HS-5 (cell line): ENCODE measurements at regions not wholly inside any gene's neighbourhood (a gene's known extent, or its start where the extent isn't known, plus 50 kb on each side); places are given as distances from the start of the nearest gene placed in this dataset.
"Not testable (repeated sequence)": the region's sequence is repeated elsewhere in the genome, so short reads cannot be mapped to it uniquely, and the experiment has no call there.

Experiments
- DNase-seq: peaks from one replicate; pipeline ENCODE4 v3.0.0-alpha.2; 2012; ENCODE audit warnings: low read depth

- DNase-seq, result no peak
Measured at GRCh38 chr18:54662986-54663385, 71.9 kb downstream of the DYNAP start.

DNA sequence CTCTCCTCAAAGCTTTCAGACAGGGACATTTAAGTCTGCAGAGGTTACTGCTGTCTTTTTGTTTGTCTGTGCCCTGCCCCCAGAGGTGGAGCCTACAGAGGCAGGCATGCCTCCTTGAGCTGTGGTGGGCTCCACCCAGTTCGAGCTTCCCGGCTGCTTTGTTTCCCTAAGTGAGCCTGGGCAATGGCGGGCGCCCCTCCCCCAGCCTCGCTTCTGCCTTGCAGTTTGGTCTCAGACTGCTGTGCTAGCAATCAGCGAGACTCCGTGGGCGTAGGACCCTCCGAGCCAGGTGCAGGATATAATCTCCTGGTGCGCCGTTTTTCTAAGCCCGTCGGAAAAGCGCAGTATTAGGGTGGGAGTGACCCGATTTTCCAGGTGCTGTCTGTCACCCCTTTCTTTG is 78.7 kb downstream of the DYNAP start:
- DNase-seq, result not testable (repeated sequence)

- DNase-seq, result peak; percentile 8
Measured at GRCh38 chr18:54671291-54671881, 80.3 kb downstream of the DYNAP start.

- no peak for DNase-seq
Measured at GRCh38 chr18:54672109-54672508, 81.1 kb downstream of the DYNAP start.

GRCh38 chr18:54672846-54673475 is 81.9 kb downstream of the DYNAP start:
- DNase-seq, result peak; percentile 2

DNA sequence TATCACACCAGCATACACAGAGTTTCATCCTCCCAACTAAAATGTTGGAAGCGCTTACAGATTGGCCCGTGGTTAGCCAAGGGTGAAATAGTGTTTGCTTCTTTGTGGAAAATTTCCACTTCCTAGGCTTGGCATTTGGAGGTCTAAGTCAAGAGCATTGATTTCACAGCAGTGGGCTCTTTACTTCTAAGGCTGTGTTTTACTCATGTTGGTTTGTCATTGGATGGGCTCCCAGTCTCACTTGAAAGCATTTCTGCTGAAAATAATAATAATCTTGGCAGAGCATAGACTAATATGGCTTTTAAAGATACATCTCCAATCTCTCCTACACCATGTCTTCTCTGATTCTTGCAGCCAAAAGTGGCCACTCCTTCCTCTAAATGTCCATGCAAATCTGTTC is 82.9 kb downstream of the DYNAP start:
- DNase-seq, result no peak

GRCh38 chr18:54675076-54675475 is 84.0 kb downstream of the DYNAP start:
- DNase-seq, result no peak

DNA sequence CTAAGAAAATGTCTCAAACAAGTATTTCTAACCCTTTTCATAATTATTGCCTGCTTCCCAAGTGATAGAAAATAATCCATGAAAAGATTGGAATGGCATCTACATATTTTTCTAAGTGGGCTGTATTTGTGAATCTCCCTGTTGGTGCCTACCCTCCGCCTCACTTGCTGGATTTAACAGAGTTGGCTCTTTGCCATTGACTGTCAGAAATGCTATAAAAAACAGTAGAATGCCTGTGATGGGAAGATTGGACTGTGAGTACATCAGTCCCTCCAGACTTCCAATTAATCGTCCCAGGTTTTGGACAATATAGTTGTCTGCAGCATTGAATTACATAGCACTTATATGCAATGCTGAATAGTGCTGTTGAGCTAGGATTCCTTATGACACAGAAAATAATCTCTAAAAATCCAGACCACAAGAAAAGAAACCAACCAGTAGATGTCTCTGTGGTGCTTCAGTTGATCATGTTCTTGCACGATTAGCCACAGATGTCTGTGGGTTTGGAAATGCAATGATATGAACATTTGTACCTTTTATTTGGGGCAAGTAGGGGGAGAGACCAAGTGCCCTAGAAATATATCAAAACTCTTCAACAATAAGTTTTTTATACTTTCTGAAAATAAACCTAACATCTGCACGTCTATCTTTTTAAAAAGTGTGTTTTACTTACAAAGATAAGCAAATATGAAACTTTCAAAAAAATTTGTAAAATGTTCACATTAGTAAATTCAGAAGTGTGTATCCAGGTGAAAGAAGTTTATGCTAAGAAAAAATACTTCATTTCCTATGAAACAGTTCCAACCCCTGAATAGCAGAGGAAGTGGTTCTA is 88.5 kb downstream of the DYNAP start:
- peak; percentile 31 for DNase-seq

GRCh38 chr18:54684784-54685183 is 93.7 kb downstream of the DYNAP start:
- DNase-seq, result no peak

DNA sequence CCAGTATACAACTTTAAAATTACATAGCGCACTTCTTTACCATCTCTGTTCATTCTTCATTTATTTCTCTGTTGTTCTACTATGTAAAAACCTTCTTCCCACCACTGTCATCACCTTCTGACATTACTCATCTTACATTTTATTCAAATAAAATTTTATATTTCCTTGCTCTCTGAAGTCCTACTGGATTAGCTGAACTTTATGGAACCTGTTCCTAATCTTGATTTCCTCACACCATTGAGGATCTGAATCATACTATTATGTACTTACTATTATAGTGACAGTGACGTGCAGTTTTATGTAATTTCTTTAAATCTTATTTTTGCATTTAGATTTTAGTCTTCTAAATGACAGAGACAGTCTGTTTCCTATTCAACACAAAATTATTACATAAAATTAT is 98.3 kb downstream of the DYNAP start:
- DNase-seq, result no peak

GRCh38 chr18:54690198-54690597 is 99.2 kb downstream of the DYNAP start:
- no peak for DNase-seq

DNA sequence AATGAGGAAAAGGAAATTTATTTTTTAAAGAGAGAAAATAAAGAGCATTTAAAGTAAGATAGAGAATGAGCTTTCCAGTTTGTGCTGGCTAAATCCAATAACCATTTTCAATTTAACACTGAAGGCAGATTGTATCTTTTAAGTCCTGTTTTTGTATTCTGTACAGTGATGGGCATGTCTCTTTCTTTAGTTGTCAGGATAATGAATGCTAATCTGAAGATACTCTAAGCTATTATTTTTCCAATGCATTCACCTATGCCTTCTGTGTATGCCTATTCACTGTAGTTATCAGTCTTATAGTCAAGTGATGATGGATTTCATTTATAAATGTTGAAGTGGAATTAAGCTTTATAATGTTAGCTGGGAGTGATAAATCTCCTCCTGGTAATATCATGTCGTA is 101.4 kb downstream of the DYNAP start:
- no peak for DNase-seq

GRCh38 chr18:54696616-54697293 is 105.7 kb downstream of the DYNAP start:
- DNase-seq, result no peak

DNA sequence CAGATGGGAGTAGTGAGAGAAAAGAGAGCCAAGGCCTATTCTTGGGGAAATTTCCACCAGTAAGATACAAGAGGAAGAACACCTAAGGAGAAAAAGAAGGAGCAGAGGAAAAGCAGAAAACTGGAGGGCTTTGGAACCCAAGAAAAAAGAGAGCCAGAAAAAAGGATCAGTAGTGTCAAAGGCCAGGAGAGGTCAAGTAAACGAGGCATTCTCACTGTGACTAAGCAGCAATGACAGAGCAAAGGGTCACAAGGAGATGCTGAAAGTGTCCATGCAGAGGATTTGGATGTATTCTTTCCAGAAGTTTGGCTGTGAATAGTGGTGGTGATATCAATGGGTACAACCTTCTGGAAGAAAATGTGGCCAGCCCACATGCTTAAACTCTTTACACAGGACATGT is 109.5 kb downstream of the DYNAP start:
- no peak for DNase-seq

DNA sequence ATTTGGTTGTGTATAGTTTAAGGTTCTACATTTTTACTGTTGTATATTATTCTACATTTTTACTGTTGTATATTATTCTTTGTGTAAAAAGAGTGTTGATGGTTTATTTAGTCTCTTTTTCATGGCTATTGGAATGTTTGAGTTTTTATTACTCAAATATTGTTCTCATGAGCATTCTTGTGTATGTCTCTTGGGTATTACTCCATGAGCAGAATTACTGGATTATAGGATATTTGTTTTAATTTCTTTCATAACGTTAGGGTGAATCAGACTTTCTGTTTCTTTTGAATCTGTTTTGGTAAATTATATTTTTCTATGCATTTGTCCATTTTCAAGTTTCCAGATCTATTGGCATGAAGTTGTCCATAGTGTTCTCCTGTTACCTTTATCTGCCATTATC is 111.6 kb downstream of the DYNAP start:
- no peak for DNase-seq

DNA sequence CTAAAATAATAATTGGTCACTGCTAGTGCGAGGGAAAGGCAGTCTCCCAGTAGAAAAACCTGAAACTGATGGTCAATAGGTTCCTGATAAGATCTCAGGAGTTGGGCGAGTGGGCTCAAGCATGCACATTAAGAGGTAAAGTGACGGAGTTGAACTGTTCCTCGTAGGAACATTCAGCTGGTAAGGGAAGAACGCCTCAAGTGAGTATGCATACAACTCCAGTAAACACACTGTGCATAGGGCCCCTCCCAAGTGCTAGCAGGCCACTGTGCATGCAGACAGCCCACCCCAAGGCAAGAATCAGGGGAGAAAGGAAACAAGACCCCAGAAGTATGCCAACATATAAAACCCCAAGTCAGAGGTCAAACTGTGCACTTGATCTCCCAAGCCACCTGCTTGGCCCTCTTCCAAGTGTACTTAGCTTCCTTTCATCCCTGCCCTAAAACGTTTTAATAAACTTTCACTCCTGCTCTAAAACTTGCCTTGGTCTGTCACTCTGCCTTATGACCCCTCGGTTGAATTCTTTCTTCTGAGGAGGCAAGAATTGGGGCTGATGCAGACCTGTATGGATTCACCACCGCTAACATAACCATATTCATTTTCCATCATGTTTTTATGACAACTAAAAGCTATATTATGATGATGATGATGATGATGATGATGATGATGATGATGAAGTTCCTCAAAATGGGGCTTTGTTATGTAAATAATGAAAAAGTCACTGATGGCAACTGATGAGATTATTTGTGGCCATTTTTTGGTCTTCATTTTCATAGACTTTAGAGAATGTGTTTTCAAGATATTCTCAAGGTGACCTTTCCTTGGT is 118.0 kb upstream of the RAB27B start:
- no peak for DNase-seq

GRCh38 chr18:54710900-54711281 is 117.4 kb upstream of the RAB27B start:
- no peak for DNase-seq

DNA sequence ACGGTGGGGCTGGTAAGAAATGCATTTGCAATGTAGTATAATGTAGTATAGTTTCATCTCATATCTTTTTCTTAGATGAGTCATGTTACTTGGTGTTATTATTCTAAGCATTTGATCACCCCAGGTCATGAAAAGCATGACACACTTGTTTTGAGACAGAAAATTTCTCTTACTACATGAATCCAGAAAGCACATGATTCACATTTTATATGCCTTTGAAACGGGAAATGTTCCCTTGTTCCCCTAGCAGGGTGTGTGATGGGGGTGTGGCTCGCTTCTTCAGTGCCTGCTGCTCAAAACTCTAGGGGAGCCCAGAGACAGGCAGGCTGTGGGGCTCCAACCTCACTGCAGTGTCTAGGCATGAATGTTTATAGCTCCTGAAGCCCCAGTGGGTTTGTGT is 116.0 kb upstream of the RAB27B start:
- DNase-seq, result no peak

DNA sequence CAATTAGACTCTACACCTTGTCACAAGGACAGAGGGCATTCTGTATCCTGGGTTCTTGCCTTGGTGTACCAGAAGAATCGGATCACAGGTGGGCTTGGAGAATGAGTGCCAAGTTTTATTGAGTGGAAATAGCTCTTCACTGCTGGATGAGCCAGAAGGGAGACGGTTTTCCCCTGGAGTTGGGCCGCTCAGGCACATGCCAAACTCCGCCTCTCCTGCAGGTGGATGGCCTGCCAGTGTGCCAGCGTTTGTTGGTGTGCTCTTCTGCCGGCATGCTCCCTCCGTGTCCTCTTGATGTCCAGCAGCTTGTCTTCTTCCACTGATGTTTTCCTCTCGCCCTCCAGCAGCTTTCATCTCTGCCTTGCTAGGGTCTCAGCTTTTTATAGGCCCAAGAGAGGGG is 115.5 kb upstream of the RAB27B start:
- DNase-seq, result no peak

GRCh38 chr18:54713386-54713785 is 114.9 kb upstream of the RAB27B start:
- no peak for DNase-seq

GRCh38 chr18:54714851-54715250 is 113.4 kb upstream of the RAB27B start:
- DNase-seq, result no peak

DNA sequence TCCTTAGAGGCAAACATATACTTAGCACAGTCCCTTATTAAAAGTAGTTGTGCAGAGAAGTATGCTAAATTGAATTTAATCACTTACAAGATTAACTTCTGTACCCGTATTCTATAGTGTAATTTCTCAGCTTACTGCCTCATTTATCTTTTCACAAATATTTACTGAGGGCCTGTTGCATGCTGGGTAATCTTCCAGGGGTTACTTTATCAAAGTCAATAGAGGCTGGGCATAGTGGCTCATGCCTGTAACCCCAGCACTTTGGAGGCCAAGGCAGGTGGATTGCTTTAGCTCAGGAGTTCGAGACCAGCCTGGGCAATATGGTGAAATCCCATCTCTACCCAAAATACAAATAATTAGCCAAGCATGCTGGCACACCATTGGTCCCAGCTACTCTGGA is 111.7 kb upstream of the RAB27B start:
- DNase-seq, result no peak
